K562 (cell line): ENCODE measurements at regions not wholly inside any gene's neighbourhood (a gene's known extent, or its start where the extent isn't known, plus 50 kb on each side); places are given as distances from the start of the nearest gene placed in this dataset.
A peak's percentile ranks its signal among the peaks of the same experiment; 100 is the strongest.

Experiments used
- CREB3 ChIP-seq: fragments of 450-650 bp; conservative IDR thresholded peaks from 2 replicates; pipeline ENCODE4 v1.6.1; 2016; ENCODE audit warnings: missing genetic modification characterization, low read depth, mild to moderate bottlenecking, missing compliant biosample characterization, moderate library complexity
- ELF2 ChIP-seq: fragments of 250-450 bp; sonication (Bioruptor Pico); IDR thresholded peaks from 2 replicates; pipeline ENCODE4 v1.5.0; 2021; ENCODE audit warnings: mild to moderate bottlenecking
- GABPB1 ChIP-seq: sonication (generic); formaldehyde crosslinking; IDR thresholded peaks from 2 replicates; pipeline ENCODE4 v1.8.0; 2022; ENCODE audit warnings: mild to moderate bottlenecking, missing genetic modification reagents
- NFYB ChIP-seq: IDR thresholded peaks from 2 replicates; pipeline ENCODE4 v1.6.1; 2011; ENCODE audit warnings: mild to moderate bottlenecking, moderate library complexity; ENCODE audit not compliant: insufficient read length; ENCODE audit errors: extremely low read depth
- PHTF2 ChIP-seq: fragments of 250-450 bp; sonication (Bioruptor Pico); IDR thresholded peaks from 2 replicates; pipeline ENCODE4 v1.5.0; 2021; ENCODE audit warnings: mild to moderate bottlenecking
- SIN3A ChIP-seq, 2 experiments: fragments of 150-350 bp in 1 of 2; IDR thresholded peaks; 2 replicates each; pipeline ENCODE4 v1.6.1; 2011 to 2016; ENCODE audit warnings: borderline replicate concordance in 2 of 2, low read depth in 2 of 2, low read length in 2 of 2, mild to moderate bottlenecking in 2 of 2, moderate library complexity in 2 of 2; ENCODE audit not compliant: control insufficient read depth in 1 of 2
- SIN3B ChIP-seq: fragments of 450-650 bp; IDR thresholded peaks from 2 replicates; pipeline ENCODE4 v1.6.1; 2017; ENCODE audit warnings: low read depth, mild to moderate bottlenecking, moderate library complexity
- STAT5A ChIP-seq: IDR thresholded peaks from 2 replicates; pipeline ENCODE4 v1.6.1; 2012; ENCODE audit warnings: low read length, inconsistent platforms, borderline replicate concordance
- THAP12 ChIP-seq: fragments of 250-450 bp; sonication (Bioruptor Pico); IDR thresholded peaks from 2 replicates; pipeline ENCODE4 v1.9.0; 2021; ENCODE audit warnings: mild to moderate bottlenecking, inconsistent platforms
- WHSC1 ChIP-seq: IDR thresholded peaks from one replicate; pipeline ENCODE4 v1.6.1; 2012; ENCODE audit warnings: low read length, control low read depth, inconsistent platforms
- TF ChIP-seq, protein P1 (sequence below), 2 experiments: IDR thresholded peaks in 1 of 2; conservative IDR thresholded peaks in 1 of 2; 2 replicates each; pipeline ENCODE4 v1.6.1; 2016; ENCODE audit warnings: low read depth in 2 of 2, mild to moderate bottlenecking in 1 of 2, missing compliant biosample characterization in 1 of 2, missing genetic modification characterization in 1 of 2, moderate library complexity in 1 of 2
- TF ChIP-seq, protein P2 (sequence below), 2 experiments: fragments of 200-800 bp in 1 of 2; sonication (Bioruptor generic) in 1 of 2; sonication (generic) in 1 of 2; formaldehyde crosslinking in 1 of 2; IDR thresholded peaks in 1 of 2; conservative IDR thresholded peaks in 1 of 2; 2 replicates each; pipeline versions ENCODE4 v1.5.0 to v1.6.1; 2016 to 2020; ENCODE audit warnings: missing compliant biosample characterization in 1 of 2, missing genetic modification characterization in 1 of 2, missing genetic modification reagents in 1 of 2

GRCh38 chr20:41693136-41693979 lies 75.2 kb upstream of the CHD6 start (continued):
- TF ChIP-seq THAP12 (CRISPR knock-in tag) (no peak), STAT5A (peak; percentile 38; the same call in 1 of the 2 replicates), WHSC1 (no peak), ELF2 (peak; percentile 71; the same call in 1 of the 2 replicates), PHTF2 (CRISPR knock-in tag) (no peak), GABPB1 (CRISPR knock-in tag) (peak; percentile 96), SIN3A (IDR thresholded peaks at IDR 0.05; ENCODE audit: borderline replicate concordance in 2 of 2, control insufficient read depth in 1 of 2, low read depth in 2 of 2, low read length in 2 of 2) (peak; percentile 22 to 54; a peak in 1 of 4 replicates), CREB3 (tag) (0 out of 2 replicates have a peak, but pooled peaks have one; percentile 49), SIN3B (0 out of 2 replicates have a peak, but pooled peaks have one; percentile 23), NFYB (no peak)
- TF ChIP-seq, protein P1, sequence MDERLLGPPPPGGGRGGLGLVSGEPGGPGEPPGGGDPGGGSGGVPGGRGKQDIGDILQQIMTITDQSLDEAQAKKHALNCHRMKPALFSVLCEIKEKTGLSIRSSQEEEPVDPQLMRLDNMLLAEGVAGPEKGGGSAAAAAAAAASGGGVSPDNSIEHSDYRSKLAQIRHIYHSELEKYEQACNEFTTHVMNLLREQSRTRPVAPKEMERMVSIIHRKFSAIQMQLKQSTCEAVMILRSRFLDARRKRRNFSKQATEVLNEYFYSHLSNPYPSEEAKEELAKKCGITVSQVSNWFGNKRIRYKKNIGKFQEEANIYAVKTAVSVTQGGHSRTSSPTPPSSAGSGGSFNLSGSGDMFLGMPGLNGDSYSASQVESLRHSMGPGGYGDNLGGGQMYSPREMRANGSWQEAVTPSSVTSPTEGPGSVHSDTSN (CRISPR knock-in tag; IDR thresholded peaks at IDR 0.05; ENCODE audit: low read depth): no peak
- TF ChIP-seq, protein P1 (tag; conservative IDR thresholded peaks at IDR 0.05; ENCODE audit: low read depth): no peak
- TF ChIP-seq, protein P2, sequence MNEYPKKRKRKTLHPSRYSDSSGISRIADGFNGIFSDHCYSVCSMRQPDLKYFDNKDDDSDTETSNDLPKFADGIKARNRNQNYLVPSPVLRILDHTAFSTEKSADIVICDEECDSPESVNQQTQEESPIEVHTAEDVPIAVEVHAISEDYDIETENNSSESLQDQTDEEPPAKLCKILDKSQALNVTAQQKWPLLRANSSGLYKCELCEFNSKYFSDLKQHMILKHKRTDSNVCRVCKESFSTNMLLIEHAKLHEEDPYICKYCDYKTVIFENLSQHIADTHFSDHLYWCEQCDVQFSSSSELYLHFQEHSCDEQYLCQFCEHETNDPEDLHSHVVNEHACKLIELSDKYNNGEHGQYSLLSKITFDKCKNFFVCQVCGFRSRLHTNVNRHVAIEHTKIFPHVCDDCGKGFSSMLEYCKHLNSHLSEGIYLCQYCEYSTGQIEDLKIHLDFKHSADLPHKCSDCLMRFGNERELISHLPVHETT (CRISPR knock-in tag; conservative IDR thresholded peaks at IDR 0.05 in 1 of 2, IDR thresholded peaks at IDR 0.05 in 1 of 2): peak in 1 of 2 experiments; percentile 95; a peak in 2 of 4 replicates
